ENCODE measurements at regions not wholly inside any gene's neighbourhood (a gene's known extent, or its start where the extent isn't known, plus 50 kb on each side); places are given as distances from the start of the nearest gene placed in this dataset.

DNA sequence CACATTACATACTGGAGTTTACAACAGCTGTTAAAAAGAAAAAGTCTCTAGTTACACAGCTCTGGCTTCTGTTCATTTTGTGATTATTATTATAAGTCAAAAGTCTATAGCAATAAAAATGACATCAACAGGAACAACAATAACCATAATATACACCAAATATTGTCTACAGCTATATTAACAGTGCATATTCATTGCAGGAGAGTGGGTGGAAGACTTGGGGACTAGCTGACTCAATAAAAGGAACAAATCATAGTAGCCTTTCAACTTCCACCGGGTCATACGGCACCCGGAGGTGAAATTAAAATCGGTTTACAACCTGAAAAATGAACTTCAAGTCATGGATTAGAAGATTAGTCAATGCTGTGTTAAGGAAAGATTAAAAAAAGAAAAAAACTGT, 642.1 kb downstream of the SATB2 start:
- H3K9me3 ChIP-seq (ENCODE audit: control insufficient read depth, insufficient read depth, low read length), result no peaks in the 10 kb centered on the region
- no peak for DNase-seq (ENCODE audit: low read depth, low spot score)
- no peak overlapping the region for H3K27ac ChIP-seq (ENCODE audit: low read length)
- H3K27me3 ChIP-seq (ENCODE audit: control insufficient read depth, insufficient read depth, low read length), result no peaks in the 10 kb centered on the region
- H3K36me3 ChIP-seq (ENCODE audit: control insufficient read depth, insufficient read depth, low read length), result no peaks in the 10 kb centered on the region
- no peak overlapping the region for H3K4me3 ChIP-seq (ENCODE audit: low read length)
- no CpG with 5 or more reads among the region's 4 CpGs for WGBS (ENCODE audit: insufficient coverage, insufficient read length)
- H3K4me1 ChIP-seq (ENCODE audit: control insufficient read depth, insufficient read depth, low read length), result no peaks in the 10 kb centered on the region

GRCh38 chr2:198811198-198811597, 646.5 kb downstream of the SATB2 start:
- Histone ChIP-seq H3K4me1 (ENCODE audit: control insufficient read depth, insufficient read depth, low read length) (no peaks in the 10 kb centered on the region), H3K9me3 (ENCODE audit: control insufficient read depth, insufficient read depth, low read length) (no peaks in the 10 kb centered on the region), H3K36me3 (ENCODE audit: control insufficient read depth, insufficient read depth, low read length) (no peaks in the 10 kb centered on the region), H3K27me3 (ENCODE audit: control insufficient read depth, insufficient read depth, low read length) (no peaks in the 10 kb centered on the region), H3K27ac (ENCODE audit: low read length) (no peak overlapping the region), H3K4me3 (ENCODE audit: low read length) (no peak overlapping the region)
- DNase-seq (ENCODE audit: low read depth, low spot score), result no peak
- WGBS (ENCODE audit: insufficient coverage, insufficient read length), result no CpG with 5 or more reads among the region's 3 CpGs

DNA sequence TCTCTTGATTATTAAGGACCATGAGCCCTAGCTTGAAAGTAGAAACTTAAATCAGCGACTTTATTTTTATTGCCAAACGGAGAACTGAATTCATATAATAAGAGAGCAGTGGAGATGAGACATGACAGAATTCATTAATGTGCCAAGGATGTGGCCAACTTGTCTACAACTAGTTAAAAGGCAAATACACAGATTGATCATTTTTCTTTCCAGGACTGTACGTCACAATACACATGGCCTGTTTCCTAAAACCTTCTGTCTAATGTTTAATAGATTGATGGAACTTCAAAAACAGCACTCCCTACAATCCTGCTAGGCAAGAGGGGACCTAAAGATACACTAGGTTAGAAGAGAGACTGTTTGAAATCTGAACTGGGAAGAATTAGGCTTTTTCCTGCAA, 647.8 kb downstream of the SATB2 start:
- no peaks in the 10 kb centered on the region for H3K4me1 ChIP-seq (ENCODE audit: control insufficient read depth, insufficient read depth, low read length)
- H3K9me3 ChIP-seq (ENCODE audit: control insufficient read depth, insufficient read depth, low read length), result no peaks in the 10 kb centered on the region
- no peaks in the 10 kb centered on the region for H3K36me3 ChIP-seq (ENCODE audit: control insufficient read depth, insufficient read depth, low read length)
- H3K27me3 ChIP-seq (ENCODE audit: control insufficient read depth, insufficient read depth, low read length), result no peaks in the 10 kb centered on the region
- no CpG with 5 or more reads among the region's 3 CpGs for WGBS (ENCODE audit: insufficient coverage, insufficient read length)
- H3K4me3 ChIP-seq (ENCODE audit: low read length), result no peak overlapping the region
- H3K27ac ChIP-seq (ENCODE audit: low read length), result no peak overlapping the region
- DNase-seq (ENCODE audit: low read depth, low spot score), result no peak

GRCh38 chr2:198807131-198807530, 650.6 kb downstream of the SATB2 start:
- Histone ChIP-seq H3K4me3 (ENCODE audit: low read length) (no peak overlapping the region), H3K27me3 (ENCODE audit: control insufficient read depth, insufficient read depth, low read length) (no peaks in the 10 kb centered on the region), H3K36me3 (ENCODE audit: control insufficient read depth, insufficient read depth, low read length) (no peaks in the 10 kb centered on the region), H3K4me1 (ENCODE audit: control insufficient read depth, insufficient read depth, low read length) (no peaks in the 10 kb centered on the region), H3K9me3 (ENCODE audit: control insufficient read depth, insufficient read depth, low read length) (no peaks in the 10 kb centered on the region), H3K27ac (ENCODE audit: low read length) (no peak overlapping the region)
- WGBS (ENCODE audit: insufficient coverage, insufficient read length), result 100% methylated on average over 1 of the region's 2 CpGs
- no peak for DNase-seq (ENCODE audit: low read depth, low spot score)

DNA sequence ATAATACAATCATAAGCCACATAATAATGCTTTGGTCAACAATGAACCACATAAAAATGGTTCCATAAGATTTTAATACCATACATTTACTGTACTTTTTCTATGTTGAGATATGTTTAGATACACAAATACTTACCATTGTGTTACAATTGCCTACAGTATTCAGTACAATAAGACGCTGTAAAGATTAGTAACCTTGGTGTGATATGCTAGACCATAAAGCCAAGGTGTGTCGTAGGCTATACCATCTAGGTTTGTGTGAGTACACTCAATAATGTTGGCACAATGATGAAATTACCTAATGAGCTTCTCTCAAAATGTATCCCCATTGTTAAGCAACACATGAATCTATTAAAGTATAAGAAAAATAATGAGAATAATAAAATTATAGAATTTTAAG, 662.3 kb downstream of the SATB2 start:
- Histone ChIP-seq H3K4me1 (ENCODE audit: control insufficient read depth, insufficient read depth, low read length) (no peaks in the 10 kb centered on the region), H3K27me3 (ENCODE audit: control insufficient read depth, insufficient read depth, low read length) (no peaks in the 10 kb centered on the region), H3K4me3 (ENCODE audit: low read length) (no peak overlapping the region), H3K27ac (ENCODE audit: low read length) (no peak overlapping the region), H3K9me3 (ENCODE audit: control insufficient read depth, insufficient read depth, low read length) (no peaks in the 10 kb centered on the region), H3K36me3 (ENCODE audit: control insufficient read depth, insufficient read depth, low read length) (no peaks in the 10 kb centered on the region)
- no CpG with 5 or more reads among the region's 2 CpGs for WGBS (ENCODE audit: insufficient coverage, insufficient read length)
- no peak for DNase-seq (ENCODE audit: low read depth, low spot score)

- no peak for DNase-seq (ENCODE audit: low read depth, low spot score)
- whole genome bisulfite sequencing (ENCODE audit: insufficient coverage, insufficient read length), result no CpG with 5 or more reads among the region's 1 CpG
- Histone ChIP-seq H3K9me3 (ENCODE audit: control insufficient read depth, insufficient read depth, low read length) (no peaks in the 10 kb centered on the region), H3K27ac (ENCODE audit: low read length) (no peak overlapping the region), H3K4me1 (ENCODE audit: control insufficient read depth, insufficient read depth, low read length) (peaks cover 3% of the 10 kb centered on the region; the same call in 1 of the 2 replicates), H3K27me3 (ENCODE audit: control insufficient read depth, insufficient read depth, low read length) (no peaks in the 10 kb centered on the region), H3K4me3 (ENCODE audit: low read length) (no peak overlapping the region), H3K36me3 (ENCODE audit: control insufficient read depth, insufficient read depth, low read length) (no peaks in the 10 kb centered on the region)
Measured at GRCh38 chr2:198791623-198792022, 666.1 kb downstream of the SATB2 start.

- Histone ChIP-seq H3K4me3 (ENCODE audit: low read length) (no peak overlapping the region), H3K4me1 (ENCODE audit: control insufficient read depth, insufficient read depth, low read length) (peaks cover 3% of the 10 kb centered on the region; the same call in 1 of the 2 replicates), H3K27me3 (ENCODE audit: control insufficient read depth, insufficient read depth, low read length) (no peaks in the 10 kb centered on the region), H3K27ac (ENCODE audit: low read length) (no peak overlapping the region), H3K36me3 (ENCODE audit: control insufficient read depth, insufficient read depth, low read length) (no peaks in the 10 kb centered on the region), H3K9me3 (ENCODE audit: control insufficient read depth, insufficient read depth, low read length) (no peaks in the 10 kb centered on the region)
- DNase-seq (ENCODE audit: low read depth, low spot score), result peak; percentile 31
- WGBS (ENCODE audit: insufficient coverage, insufficient read length), result no CpG with 5 or more reads among the region's 2 CpGs
Measured at GRCh38 chr2:198788676-198789075, 669.1 kb downstream of the SATB2 start.

- no peak overlapping the region for H3K4me3 ChIP-seq (ENCODE audit: low read length)
- no CpG with 5 or more reads among the region's 3 CpGs for WGBS (ENCODE audit: insufficient coverage, insufficient read length)
- no peaks in the 10 kb centered on the region for H3K4me1 ChIP-seq (ENCODE audit: control insufficient read depth, insufficient read depth, low read length)
- no peaks in the 10 kb centered on the region for H3K36me3 ChIP-seq (ENCODE audit: control insufficient read depth, insufficient read depth, low read length)
- H3K27ac ChIP-seq (ENCODE audit: low read length), result no peak overlapping the region
- H3K27me3 ChIP-seq (ENCODE audit: control insufficient read depth, insufficient read depth, low read length), result no peaks in the 10 kb centered on the region
- no peak for DNase-seq (ENCODE audit: low read depth, low spot score)
- no peaks in the 10 kb centered on the region for H3K9me3 ChIP-seq (ENCODE audit: control insufficient read depth, insufficient read depth, low read length)
Measured at GRCh38 chr2:198782734-198783133, 675.0 kb downstream of the SATB2 start.

DNA sequence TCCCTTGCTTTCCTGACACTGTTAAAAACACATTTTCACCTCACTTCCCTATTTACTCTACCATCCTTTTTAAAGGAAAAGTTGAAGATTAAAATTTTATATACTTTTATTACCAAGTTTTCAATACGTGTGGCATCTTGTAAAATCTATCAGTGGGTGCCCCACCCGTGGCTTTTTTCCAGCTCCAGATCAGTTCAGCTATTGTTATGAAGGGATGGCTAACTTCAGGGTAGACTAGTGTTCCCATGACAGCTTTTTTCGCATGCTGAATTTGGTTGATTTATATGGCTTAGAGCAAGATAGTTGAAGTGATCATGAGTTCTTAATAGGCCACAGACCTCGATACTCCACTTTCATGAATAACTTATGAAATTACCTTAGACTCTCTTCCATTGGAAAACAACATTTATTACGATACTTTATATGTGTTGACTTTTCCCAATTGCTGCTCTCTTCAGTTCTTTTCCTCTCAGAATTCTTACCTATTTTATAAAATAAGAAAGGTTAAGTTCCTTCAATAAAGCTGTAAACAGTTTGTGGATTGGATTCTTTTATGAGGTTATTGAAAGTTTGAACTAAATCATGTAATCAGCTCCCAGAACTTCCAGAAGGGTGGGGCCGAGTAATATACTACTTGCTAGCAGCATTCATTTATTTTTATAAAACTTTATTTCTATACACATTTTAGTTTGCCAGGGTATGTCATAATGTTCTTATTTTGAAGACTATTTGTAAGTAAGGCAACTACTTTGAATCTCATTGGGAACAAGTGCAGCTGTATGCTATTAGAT, 680.9 kb downstream of the SATB2 start:
- Histone ChIP-seq H3K4me3 (ENCODE audit: low read length) (no peak overlapping the region), H3K36me3 (ENCODE audit: control insufficient read depth, insufficient read depth, low read length) (no peaks in the 10 kb centered on the region), H3K27ac (ENCODE audit: low read length) (no peak overlapping the region), H3K27me3 (ENCODE audit: control insufficient read depth, insufficient read depth, low read length) (no peaks in the 10 kb centered on the region), H3K4me1 (ENCODE audit: control insufficient read depth, insufficient read depth, low read length) (no peaks in the 10 kb centered on the region), H3K9me3 (ENCODE audit: control insufficient read depth, insufficient read depth, low read length) (no peaks in the 10 kb centered on the region)
- WGBS (ENCODE audit: insufficient coverage, insufficient read length), result no CpG with 5 or more reads among the region's 6 CpGs
- no peak for DNase-seq (ENCODE audit: low read depth, low spot score)

DNA sequence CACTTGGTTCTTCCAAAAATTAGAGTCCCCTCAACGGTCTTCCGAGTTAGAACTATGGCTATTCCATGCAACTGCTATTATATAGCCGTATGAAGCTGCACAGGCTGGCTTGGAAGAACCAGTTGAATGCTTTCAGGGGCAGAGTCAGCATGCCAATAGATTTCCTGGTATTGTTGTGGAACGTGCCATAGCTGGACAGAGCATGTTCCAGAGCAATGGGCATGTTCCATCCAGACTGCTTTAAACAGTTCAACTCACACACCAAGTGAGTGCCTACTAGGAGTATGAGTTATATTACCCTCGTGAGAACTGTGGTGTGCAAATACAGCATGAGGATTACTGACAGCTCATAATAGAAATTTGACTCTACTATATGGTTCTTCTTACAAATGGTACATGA, 682.0 kb downstream of the SATB2 start:
- DNase-seq (ENCODE audit: low read depth, low spot score), result no peak
- Histone ChIP-seq H3K27ac (ENCODE audit: low read length) (no peak overlapping the region), H3K36me3 (ENCODE audit: control insufficient read depth, insufficient read depth, low read length) (no peaks in the 10 kb centered on the region), H3K27me3 (ENCODE audit: control insufficient read depth, insufficient read depth, low read length) (no peaks in the 10 kb centered on the region), H3K9me3 (ENCODE audit: control insufficient read depth, insufficient read depth, low read length) (no peaks in the 10 kb centered on the region), H3K4me3 (ENCODE audit: low read length) (no peak overlapping the region), H3K4me1 (ENCODE audit: control insufficient read depth, insufficient read depth, low read length) (no peaks in the 10 kb centered on the region)
- WGBS (ENCODE audit: insufficient coverage, insufficient read length), result no CpG with 5 or more reads among the region's 5 CpGs

DNA sequence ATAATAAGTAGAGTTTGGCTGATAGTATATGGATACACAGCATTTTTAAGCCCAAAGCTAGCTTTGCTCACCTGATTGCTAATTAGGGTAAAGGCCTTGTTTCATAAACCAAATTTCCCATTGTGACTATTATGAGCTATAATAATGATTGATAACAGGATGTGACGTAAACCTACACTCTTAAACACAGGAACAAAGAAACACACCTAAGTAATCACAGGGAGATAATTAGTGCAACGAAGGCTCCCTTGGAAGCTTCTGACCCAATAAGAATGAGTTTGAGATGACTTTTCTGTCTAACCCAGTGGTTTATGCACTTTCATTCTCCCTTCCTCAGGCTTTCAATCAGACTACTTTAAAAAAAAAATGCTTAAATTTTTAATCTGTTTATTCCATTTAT, 683.2 kb downstream of the SATB2 start:
- no peaks in the 10 kb centered on the region for H3K4me1 ChIP-seq (ENCODE audit: control insufficient read depth, insufficient read depth, low read length)
- no peak overlapping the region for H3K4me3 ChIP-seq (ENCODE audit: low read length)
- WGBS (ENCODE audit: insufficient coverage, insufficient read length), result no CpG with 5 or more reads among the region's 2 CpGs
- no peaks in the 10 kb centered on the region for H3K27me3 ChIP-seq (ENCODE audit: control insufficient read depth, insufficient read depth, low read length)
- H3K36me3 ChIP-seq (ENCODE audit: control insufficient read depth, insufficient read depth, low read length), result no peaks in the 10 kb centered on the region
- no peak overlapping the region for H3K27ac ChIP-seq (ENCODE audit: low read length)
- DNase-seq (ENCODE audit: low read depth, low spot score), result no peak
- no peaks in the 10 kb centered on the region for H3K9me3 ChIP-seq (ENCODE audit: control insufficient read depth, insufficient read depth, low read length)

Data from iPS DF 6.9 (cell line).